Choroid plexus epithelial cell (primary cell): ENCODE measurements at regions not wholly inside any gene's neighbourhood (a gene's known extent, or its start where the extent isn't known, plus 50 kb on each side); places are given as distances from the start of the nearest gene placed in this dataset.
"Not testable (repeated sequence)": the region's sequence is repeated elsewhere in the genome, so short reads cannot be mapped to it uniquely, and the experiment has no call there.

Experiments
- DNase-seq: peaks from one replicate; pipeline ENCODE4 v3.0.0-alpha.2; 2010; ENCODE audit warnings: low read depth
- H3K4me3 ChIP-seq: 2 replicates; pipeline ENCODE4 v1.5.1; 2011; ENCODE audit warnings: low read depth, mild to moderate bottlenecking, control low read depth, low read length, moderate library complexity
- CTCF ChIP-seq: conservative IDR thresholded peaks from 2 replicates; pipeline ENCODE4 v1.5.1; 2011; ENCODE audit warnings: low read depth, mild to moderate bottlenecking, control low read depth, inconsistent platforms, low read length, moderate library complexity

DNA sequence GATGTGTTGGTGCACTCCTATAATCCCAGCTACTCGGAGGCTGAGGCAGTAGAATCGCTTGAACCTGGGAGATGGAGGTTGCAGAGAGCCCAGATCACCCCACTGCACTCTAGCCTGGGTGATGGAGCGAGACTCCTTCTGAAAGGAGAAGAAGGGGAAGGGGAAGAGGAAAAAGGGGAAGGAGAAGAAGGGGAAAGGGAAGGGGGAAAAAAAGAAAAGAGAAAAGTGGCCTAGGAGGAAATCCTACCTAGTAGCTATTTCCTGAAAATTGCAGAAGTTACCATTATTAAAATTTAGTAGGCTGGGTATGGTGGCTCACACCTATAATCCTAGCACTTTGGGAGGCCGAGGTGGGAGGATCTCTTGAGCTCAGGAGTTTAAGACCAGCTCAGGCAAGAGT lies 67.4 kb downstream of the ARRDC3 start:
- no peak for TF ChIP-seq CTCF
- H3K4me3 ChIP-seq, result no peak overlapping the region
- DNase-seq, result no peak

GRCh38 chr5:91313757-91314673 lies 69.1 kb downstream of the ARRDC3 start:
- no peak overlapping the region for H3K4me3 ChIP-seq
- TF ChIP-seq CTCF, result no peak
- peak; percentile 84 for DNase-seq

DNA sequence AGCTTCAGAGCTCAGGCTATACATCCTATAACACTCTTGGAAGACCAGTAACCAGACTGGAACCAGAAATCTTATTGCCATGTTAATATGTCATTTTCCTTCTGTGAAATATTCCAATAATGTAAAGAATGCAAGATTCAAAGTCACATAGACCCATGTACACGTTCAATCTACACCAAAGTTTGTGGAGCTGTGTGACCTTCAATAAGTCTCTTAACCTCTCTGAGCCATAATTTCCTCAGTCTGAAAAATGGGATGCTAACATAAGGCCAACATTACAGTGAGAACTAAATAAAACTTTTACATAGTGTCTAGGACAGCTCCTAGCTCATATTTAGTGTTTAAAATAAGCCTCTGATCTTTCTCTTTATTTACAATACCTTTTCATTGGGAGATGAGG lies 70.4 kb downstream of the ARRDC3 start:
- DNase-seq, result peak; percentile 37
- TF ChIP-seq CTCF, result no peak
- no peak overlapping the region for H3K4me3 ChIP-seq

DNA sequence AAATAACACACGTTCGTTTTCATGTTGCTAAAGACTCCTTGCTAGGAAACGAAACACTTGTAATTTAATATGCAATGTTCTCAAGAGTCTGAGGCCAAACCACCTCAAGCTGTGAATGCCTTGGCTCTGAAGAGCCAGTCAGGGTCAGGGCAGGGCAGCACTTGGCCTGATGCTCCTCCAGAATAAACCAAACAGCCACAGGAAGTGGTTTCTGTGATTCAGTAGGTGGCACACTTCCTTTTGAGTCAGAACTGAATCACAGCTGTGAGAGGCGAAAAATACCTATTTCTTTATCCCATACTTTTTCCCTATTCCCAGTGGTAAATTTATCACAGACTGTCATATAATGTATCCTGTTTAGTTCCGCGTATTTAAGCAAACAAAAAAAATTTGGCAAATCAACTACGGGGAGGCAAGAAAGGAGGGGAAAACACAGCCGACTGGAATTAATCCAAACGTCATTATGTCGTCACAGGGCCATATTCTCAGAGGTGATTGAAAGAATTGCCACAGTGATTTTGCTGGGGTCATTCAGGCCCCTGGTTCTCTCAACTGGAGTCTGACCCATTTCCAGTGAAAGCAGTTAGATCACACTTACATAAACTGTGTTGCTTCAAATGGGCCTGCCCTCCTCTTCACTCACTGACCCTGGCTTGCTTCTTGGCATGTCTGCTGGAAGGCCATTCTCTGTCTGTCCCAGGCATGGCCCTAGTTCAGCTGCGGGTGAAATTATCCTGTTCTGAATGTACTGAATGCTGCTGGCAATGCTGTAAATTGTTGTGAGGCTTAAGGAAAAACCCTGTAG lies 71.2 kb downstream of the ARRDC3 start:
- H3K4me3 ChIP-seq, result no peak overlapping the region
- peak; percentile 13 for TF ChIP-seq CTCF
- peak; percentile 100 for DNase-seq

DNA sequence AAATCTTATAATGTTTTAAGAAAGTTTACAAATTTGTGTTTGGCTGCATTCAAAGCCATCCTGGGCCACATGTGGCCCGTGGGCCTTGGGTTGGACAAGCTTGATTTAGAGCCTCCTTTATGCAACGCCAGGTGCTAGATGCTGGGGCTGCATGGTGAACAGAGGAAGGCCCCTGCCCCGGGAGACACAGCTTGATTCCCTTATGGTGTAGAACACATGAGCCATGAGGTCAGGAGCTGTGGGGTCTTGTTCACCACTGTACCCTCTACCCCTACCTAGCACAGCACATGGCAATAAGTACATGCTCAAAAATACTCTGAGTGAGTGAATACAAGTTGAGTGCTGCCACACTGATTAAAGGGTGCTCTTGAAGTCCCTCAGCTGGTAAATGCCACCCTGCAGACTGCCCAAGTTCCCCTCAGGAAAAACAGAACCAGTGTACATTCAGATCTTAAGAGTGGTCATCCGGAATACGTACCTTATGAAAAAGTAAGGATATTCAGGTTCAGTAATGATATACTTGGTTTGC lies 71.9 kb downstream of the ARRDC3 start:
- TF ChIP-seq CTCF, result no peak
- H3K4me3 ChIP-seq, result no peak overlapping the region
- peak; percentile 23 for DNase-seq

- not testable (repeated sequence) for H3K4me3 ChIP-seq, DNase-seq
Observed at GRCh38 chr5:91308157-91308556, 75.0 kb downstream of the ARRDC3 start.

GRCh38 chr5:91307048-91307447 lies 76.1 kb downstream of the ARRDC3 start:
- no peak overlapping the region for H3K4me3 ChIP-seq
- peak; percentile 36 for DNase-seq
- no peak for TF ChIP-seq CTCF
